NCI-H345 treated with DMSO at 0.1 percent for 48 hours (cell line): ENCODE measurements at regions not wholly inside any gene's neighbourhood (a gene's known extent, or its start where the extent isn't known, plus 50 kb on each side); places are given as distances from the start of the nearest gene placed in this dataset.

Experiments
- DNase-seq: peaks from one replicate; lab custom pipeline; 2025; ENCODE audit not compliant: unreplicated experiment; lab: John Stamatoyannopoulos, UW

GRCh38 chr16:54687043-54687899 is 243.4 kb upstream of the IRX5 start:
- no peak for DNase-seq

- DNase-seq = no peak
These were observed 245.0 kb upstream of the IRX5 start for GRCh38 chr16:54685682-54686081.

GRCh38 chr16:54679531-54679930 is 251.1 kb upstream of the IRX5 start:
- DNase-seq = no peak

- no peak for DNase-seq
These were observed 253.2 kb upstream of the IRX5 start for GRCh38 chr16:54677308-54677950.

- DNase-seq = no peak
These were observed 257.4 kb upstream of the IRX5 start for GRCh38 chr16:54673313-54673712.

GRCh38 chr16:54672500-54672899 is 258.2 kb upstream of the IRX5 start:
- DNase-seq = no peak

GRCh38 chr16:54657709-54658102 is 273.0 kb upstream of the IRX5 start:
- DNase-seq = no peak

GRCh38 chr16:54657058-54657708 is 273.5 kb upstream of the IRX5 start:
- no peak for DNase-seq

GRCh38 chr16:54655121-54655590 is 275.5 kb upstream of the IRX5 start:
- no peak for DNase-seq

GRCh38 chr16:54654429-54654828 is 276.2 kb upstream of the IRX5 start:
- no peak for DNase-seq

GRCh38 chr16:54652201-54652770 is 278.4 kb upstream of the IRX5 start:
- no peak for DNase-seq

- no peak for DNase-seq
These were observed 279.0 kb upstream of the IRX5 start for GRCh38 chr16:54651440-54652195.

- no peak for DNase-seq
These were observed 280.8 kb upstream of the IRX5 start for GRCh38 chr16:54649876-54650275.

- no peak for DNase-seq
These were observed 282.1 kb upstream of the IRX5 start for GRCh38 chr16:54648575-54648974.

- no peak for DNase-seq
These were observed 282.9 kb upstream of the IRX5 start for GRCh38 chr16:54647725-54648221.

- no peak for DNase-seq
These were observed 283.4 kb upstream of the IRX5 start for GRCh38 chr16:54647216-54647615.

GRCh38 chr16:54645345-54645744 is 285.3 kb upstream of the IRX5 start:
- no peak for DNase-seq

GRCh38 chr16:54636221-54636793 is 294.4 kb upstream of the IRX5 start:
- no peak for DNase-seq

GRCh38 chr16:54633943-54634362 is 296.7 kb upstream of the IRX5 start:
- no peak for DNase-seq
